ENCODE measurements at regions not wholly inside any gene's neighbourhood (a gene's known extent, or its start where the extent isn't known, plus 50 kb on each side); places are given as distances from the start of the nearest gene placed in this dataset.

- TF ChIP-seq, protein P1, sequence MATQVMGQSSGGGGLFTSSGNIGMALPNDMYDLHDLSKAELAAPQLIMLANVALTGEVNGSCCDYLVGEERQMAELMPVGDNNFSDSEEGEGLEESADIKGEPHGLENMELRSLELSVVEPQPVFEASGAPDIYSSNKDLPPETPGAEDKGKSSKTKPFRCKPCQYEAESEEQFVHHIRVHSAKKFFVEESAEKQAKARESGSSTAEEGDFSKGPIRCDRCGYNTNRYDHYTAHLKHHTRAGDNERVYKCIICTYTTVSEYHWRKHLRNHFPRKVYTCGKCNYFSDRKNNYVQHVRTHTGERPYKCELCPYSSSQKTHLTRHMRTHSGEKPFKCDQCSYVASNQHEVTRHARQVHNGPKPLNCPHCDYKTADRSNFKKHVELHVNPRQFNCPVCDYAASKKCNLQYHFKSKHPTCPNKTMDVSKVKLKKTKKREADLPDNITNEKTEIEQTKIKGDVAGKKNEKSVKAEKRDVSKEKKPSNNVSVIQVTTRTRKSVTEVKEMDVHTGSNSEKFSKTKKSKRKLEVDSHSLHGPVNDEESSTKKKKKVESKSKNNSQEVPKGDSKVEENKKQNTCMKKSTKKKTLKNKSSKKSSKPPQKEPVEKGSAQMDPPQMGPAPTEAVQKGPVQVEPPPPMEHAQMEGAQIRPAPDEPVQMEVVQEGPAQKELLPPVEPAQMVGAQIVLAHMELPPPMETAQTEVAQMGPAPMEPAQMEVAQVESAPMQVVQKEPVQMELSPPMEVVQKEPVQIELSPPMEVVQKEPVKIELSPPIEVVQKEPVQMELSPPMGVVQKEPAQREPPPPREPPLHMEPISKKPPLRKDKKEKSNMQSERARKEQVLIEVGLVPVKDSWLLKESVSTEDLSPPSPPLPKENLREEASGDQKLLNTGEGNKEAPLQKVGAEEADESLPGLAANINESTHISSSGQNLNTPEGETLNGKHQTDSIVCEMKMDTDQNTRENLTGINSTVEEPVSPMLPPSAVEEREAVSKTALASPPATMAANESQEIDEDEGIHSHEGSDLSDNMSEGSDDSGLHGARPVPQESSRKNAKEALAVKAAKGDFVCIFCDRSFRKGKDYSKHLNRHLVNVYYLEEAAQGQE (IDR thresholded peaks at IDR 0.05; ENCODE audit: low read depth) = no peak
- TF ChIP-seq EGR1 (IDR thresholded peaks at IDR 0.05) (no peak), CEBPB (IDR thresholded peaks at IDR 0.05) (no peak), TAF1 (IDR thresholded peaks at IDR 0.05; ENCODE audit: low read depth) (no peak), MAX (IDR thresholded peaks at IDR 0.05) (no peak), CREB1 (IDR thresholded peaks at IDR 0.05; ENCODE audit: low read depth) (no peak), RAD21 (IDR thresholded peaks at IDR 0.05; ENCODE audit: low read depth) (no peak), USF1 (IDR thresholded peaks at IDR 0.05) (no peak), ZBTB7A (IDR thresholded peaks at IDR 0.05; ENCODE audit: low read depth) (no peak), FOXM1 (IDR thresholded peaks at IDR 0.05; ENCODE audit: borderline replicate concordance, low read depth) (no peak), EP300 (IDR thresholded peaks at IDR 0.05; ENCODE audit: borderline replicate concordance) (no peak), TCF12 (IDR thresholded peaks at IDR 0.05; ENCODE audit: low read depth) (no peak), TEAD4 (IDR thresholded peaks at IDR 0.05) (no peak)
Measured at GRCh38 chr2:176473851-176474250, 204.6 kb downstream of the MTX2 start.
